ENCODE measurements at regions not wholly inside any gene's neighbourhood (a gene's known extent, or its start where the extent isn't known, plus 50 kb on each side); places are given as distances from the start of the nearest gene placed in this dataset.
"Not testable (repeated sequence)": the region's sequence is repeated elsewhere in the genome, so short reads cannot be mapped to it uniquely, and the experiment has no call there.

GRCh38 chr2:20949256-20949655, 94.6 kb downstream of the APOB start:
- H3K4me3 Mint-ChIP-seq: no peak overlapping the region
- no peaks in the 10 kb centered on the region for H3K9me3 ChIP-seq (ENCODE audit: control insufficient read depth in 2 of 2, low read length in 2 of 2)
- no peaks in the 10 kb centered on the region for H3K36me3 ChIP-seq (ENCODE audit: control insufficient read depth, insufficient read depth, low read length)
- H3K4me1 Mint-ChIP-seq: no peaks in the 10 kb centered on the region
- no peak for ATAC-seq (ENCODE audit: low read depth in 2 of 2)
- H3K27me3 ChIP-seq (ENCODE audit: control insufficient read depth, insufficient read depth, low read length): no peaks in the 10 kb centered on the region
- H3K9me3 Mint-ChIP-seq: no peaks in the 10 kb centered on the region
- H3K27ac ChIP-seq (ENCODE audit: insufficient read depth, low read length, poor library complexity, severe bottlenecking): no peak overlapping the region
- no peak for DNase-seq
- H3K4me1 ChIP-seq (ENCODE audit: control insufficient read depth, insufficient read depth, low read length, poor library complexity, severe bottlenecking): no peaks in the 10 kb centered on the region
- H3K4me3 ChIP-seq (ENCODE audit: low read depth, low read length): no peak overlapping the region
- H3K36me3 Mint-ChIP-seq: no peaks in the 10 kb centered on the region
- peak overlapping the region in 1 of 3 donors; percentile 59 for H3K27ac Mint-ChIP-seq
- peaks cover 4% of the 10 kb centered on the region for H3K27me3 Mint-ChIP-seq

- Mint-ChIP-seq H3K36me3 (no peaks in the 10 kb centered on the region), H3K9me3 (no peaks in the 10 kb centered on the region), H3K4me1 (no peaks in the 10 kb centered on the region), H3K27ac (no peak overlapping the region), H3K27me3 (peaks cover 9% of the 10 kb centered on the region), H3K4me3 (no peak overlapping the region)
- ATAC-seq (ENCODE audit: low read depth in 2 of 2): no peak
- Histone ChIP-seq H3K36me3 (ENCODE audit: control insufficient read depth, insufficient read depth, low read length) (no peaks in the 10 kb centered on the region), H3K4me1 (ENCODE audit: control insufficient read depth, insufficient read depth, low read length, poor library complexity, severe bottlenecking) (no peaks in the 10 kb centered on the region), H3K9me3 (ENCODE audit: control insufficient read depth in 2 of 2, low read length in 2 of 2) (no peaks in the 10 kb centered on the region), H3K4me3 (ENCODE audit: low read depth, low read length) (no peak overlapping the region), H3K27me3 (ENCODE audit: control insufficient read depth, insufficient read depth, low read length) (no peaks in the 10 kb centered on the region), H3K27ac (ENCODE audit: insufficient read depth, low read length, poor library complexity, severe bottlenecking) (no peak overlapping the region)
- DNase-seq: no peak
These were observed 97.4 kb downstream of the APOB start for GRCh38 chr2:20946468-20946867.

- not testable (repeated sequence) for H3K9me3 Mint-ChIP-seq, H3K4me1 Mint-ChIP-seq, H3K27me3 Mint-ChIP-seq
These were observed 100.2 kb downstream of the APOB start for GRCh38 chr2:20943721-20944120.

GRCh38 chr2:20942646-20943125, 101.2 kb downstream of the APOB start:
- H3K4me1 Mint-ChIP-seq: no peaks in the 10 kb centered on the region
- DNase-seq (no peak), ATAC-seq (ENCODE audit: low read depth in 2 of 2) (no peak)
- no peaks in the 10 kb centered on the region for H3K9me3 ChIP-seq (ENCODE audit: control insufficient read depth in 2 of 2, low read length in 2 of 2)
- H3K27ac Mint-ChIP-seq: peak overlapping the region in 1 of 3 donors; percentile 50
- no peaks in the 10 kb centered on the region for H3K36me3 ChIP-seq (ENCODE audit: control insufficient read depth, insufficient read depth, low read length)
- no peaks in the 10 kb centered on the region for H3K9me3 Mint-ChIP-seq
- H3K4me3 ChIP-seq (ENCODE audit: low read depth, low read length): no peak overlapping the region
- H3K36me3 Mint-ChIP-seq: no peaks in the 10 kb centered on the region
- H3K27me3 ChIP-seq (ENCODE audit: control insufficient read depth, insufficient read depth, low read length): peaks cover 2% of the 10 kb centered on the region
- peaks cover 9% of the 10 kb centered on the region for H3K27me3 Mint-ChIP-seq
- no peaks in the 10 kb centered on the region for H3K4me1 ChIP-seq (ENCODE audit: control insufficient read depth, insufficient read depth, low read length, poor library complexity, severe bottlenecking)
- no peak overlapping the region for H3K4me3 Mint-ChIP-seq
- H3K27ac ChIP-seq (ENCODE audit: insufficient read depth, low read length, poor library complexity, severe bottlenecking): no peak overlapping the region

More at GRCh38 chr2:20943721-20944120, 100.2 kb downstream of the APOB start:
- not testable (repeated sequence) for DNase-seq; H3K27me3 ChIP-seq (ENCODE audit: control insufficient read depth, insufficient read depth, low read length); H3K9me3 ChIP-seq (ENCODE audit: control insufficient read depth in 2 of 2, low read length in 2 of 2); H3K36me3 Mint-ChIP-seq; H3K4me3 ChIP-seq (ENCODE audit: low read depth, low read length); ATAC-seq (ENCODE audit: low read depth in 2 of 2); H3K4me3 Mint-ChIP-seq; H3K4me1 ChIP-seq (ENCODE audit: control insufficient read depth, insufficient read depth, low read length, poor library complexity, severe bottlenecking); H3K36me3 ChIP-seq (ENCODE audit: control insufficient read depth, insufficient read depth, low read length); H3K27ac Mint-ChIP-seq; H3K27ac ChIP-seq (ENCODE audit: insufficient read depth, low read length, poor library complexity, severe bottlenecking)

- Histone ChIP-seq H3K4me1 (ENCODE audit: control insufficient read depth, insufficient read depth, low read length, poor library complexity, severe bottlenecking) (no peaks in the 10 kb centered on the region), H3K27ac (ENCODE audit: insufficient read depth, low read length, poor library complexity, severe bottlenecking) (no peak overlapping the region), H3K36me3 (ENCODE audit: control insufficient read depth, insufficient read depth, low read length) (no peaks in the 10 kb centered on the region), H3K4me3 (ENCODE audit: low read depth, low read length) (no peak overlapping the region), H3K27me3 (ENCODE audit: control insufficient read depth, insufficient read depth, low read length) (peaks cover 2% of the 10 kb centered on the region), H3K9me3 (ENCODE audit: control insufficient read depth in 2 of 2, low read length in 2 of 2) (no peaks in the 10 kb centered on the region)
- no peaks in the 10 kb centered on the region for H3K9me3 Mint-ChIP-seq
- DNase-seq (no peak), ATAC-seq (ENCODE audit: low read depth in 2 of 2) (no peak)
- H3K4me3 Mint-ChIP-seq: no peak overlapping the region
- peaks cover 9% of the 10 kb centered on the region for H3K27me3 Mint-ChIP-seq
- no peaks in the 10 kb centered on the region for H3K36me3 Mint-ChIP-seq
- no peaks in the 10 kb centered on the region for H3K4me1 Mint-ChIP-seq
- no peak overlapping the region for H3K27ac Mint-ChIP-seq
These were observed 103.0 kb downstream of the APOB start for GRCh38 chr2:20940856-20941255.

GRCh38 chr2:20939931-20940795, 103.7 kb downstream of the APOB start:
- no peaks in the 10 kb centered on the region for H3K4me1 ChIP-seq (ENCODE audit: control insufficient read depth, insufficient read depth, low read length, poor library complexity, severe bottlenecking)
- no peak for ATAC-seq (ENCODE audit: low read depth in 2 of 2)
- Mint-ChIP-seq H3K36me3 (no peaks in the 10 kb centered on the region), H3K4me1 (no peaks in the 10 kb centered on the region), H3K9me3 (no peaks in the 10 kb centered on the region), H3K27me3 (peaks cover 8% of the 10 kb centered on the region), H3K27ac (no peak overlapping the region), H3K4me3 (no peak overlapping the region)
- no peaks in the 10 kb centered on the region for H3K9me3 ChIP-seq (ENCODE audit: control insufficient read depth in 2 of 2, low read length in 2 of 2)
- no peak overlapping the region for H3K27ac ChIP-seq (ENCODE audit: insufficient read depth, low read length, poor library complexity, severe bottlenecking)
- no peak overlapping the region for H3K4me3 ChIP-seq (ENCODE audit: low read depth, low read length)
- H3K36me3 ChIP-seq (ENCODE audit: control insufficient read depth, insufficient read depth, low read length): no peaks in the 10 kb centered on the region
- H3K27me3 ChIP-seq (ENCODE audit: control insufficient read depth, insufficient read depth, low read length): peaks cover 2% of the 10 kb centered on the region
- DNase-seq: no peak

GRCh38 chr2:20937353-20937752, 106.5 kb downstream of the APOB start:
- Mint-ChIP-seq H3K36me3 (no peaks in the 10 kb centered on the region), H3K4me1 (no peaks in the 10 kb centered on the region), H3K27ac (no peak overlapping the region), H3K9me3 (no peaks in the 10 kb centered on the region), H3K27me3 (peaks cover 5% of the 10 kb centered on the region), H3K4me3 (no peak overlapping the region)
- Histone ChIP-seq H3K4me3 (ENCODE audit: low read depth, low read length) (no peak overlapping the region), H3K4me1 (ENCODE audit: control insufficient read depth, insufficient read depth, low read length, poor library complexity, severe bottlenecking) (no peaks in the 10 kb centered on the region), H3K36me3 (ENCODE audit: control insufficient read depth, insufficient read depth, low read length) (no peaks in the 10 kb centered on the region), H3K27me3 (ENCODE audit: control insufficient read depth, insufficient read depth, low read length) (peaks cover 2% of the 10 kb centered on the region), H3K9me3 (ENCODE audit: control insufficient read depth in 2 of 2, low read length in 2 of 2) (no peaks in the 10 kb centered on the region), H3K27ac (ENCODE audit: insufficient read depth, low read length, poor library complexity, severe bottlenecking) (no peak overlapping the region)
- ATAC-seq (ENCODE audit: low read depth in 2 of 2): no peak
- no peak for DNase-seq

- Mint-ChIP-seq H3K4me1 (no peaks in the 10 kb centered on the region), H3K27me3 (peaks cover 4% of the 10 kb centered on the region), H3K27ac (no peak overlapping the region), H3K4me3 (no peak overlapping the region), H3K9me3 (peaks cover 0 to 3% (median 0%) of the 10 kb centered on the region in 7 donors), H3K36me3 (no peaks in the 10 kb centered on the region)
- Histone ChIP-seq H3K36me3 (ENCODE audit: control insufficient read depth, insufficient read depth, low read length) (no peaks in the 10 kb centered on the region), H3K9me3 (ENCODE audit: control insufficient read depth in 2 of 2, low read length in 2 of 2) (no peaks in the 10 kb centered on the region), H3K27ac (ENCODE audit: insufficient read depth, low read length, poor library complexity, severe bottlenecking) (no peak overlapping the region), H3K27me3 (ENCODE audit: control insufficient read depth, insufficient read depth, low read length) (peaks cover 2% of the 10 kb centered on the region), H3K4me3 (ENCODE audit: low read depth, low read length) (no peak overlapping the region), H3K4me1 (ENCODE audit: control insufficient read depth, insufficient read depth, low read length, poor library complexity, severe bottlenecking) (no peaks in the 10 kb centered on the region)
- DNase-seq (no peak), ATAC-seq (ENCODE audit: low read depth in 2 of 2) (no peak)
These were observed 108.6 kb downstream of the APOB start for GRCh38 chr2:20935168-20935775.

All from CD4-positive, CD25-positive, alpha-beta regulatory T cell (primary cell).